HG03097 (cell line): ENCODE measurements at regions not wholly inside any gene's neighbourhood (a gene's known extent, or its start where the extent isn't known, plus 50 kb on each side); places are given as distances from the start of the nearest gene placed in this dataset.
"Not testable (repeated sequence)": the region's sequence is repeated elsewhere in the genome, so short reads cannot be mapped to it uniquely, and the experiment has no call there.

Source experiments
- ATAC-seq: cut with Tn5 transposase; IDR thresholded peaks from one replicate; pipeline ENCODE4 v1.9.1; 2021; ENCODE audit not compliant: unreplicated experiment, low FRiP score

DNA sequence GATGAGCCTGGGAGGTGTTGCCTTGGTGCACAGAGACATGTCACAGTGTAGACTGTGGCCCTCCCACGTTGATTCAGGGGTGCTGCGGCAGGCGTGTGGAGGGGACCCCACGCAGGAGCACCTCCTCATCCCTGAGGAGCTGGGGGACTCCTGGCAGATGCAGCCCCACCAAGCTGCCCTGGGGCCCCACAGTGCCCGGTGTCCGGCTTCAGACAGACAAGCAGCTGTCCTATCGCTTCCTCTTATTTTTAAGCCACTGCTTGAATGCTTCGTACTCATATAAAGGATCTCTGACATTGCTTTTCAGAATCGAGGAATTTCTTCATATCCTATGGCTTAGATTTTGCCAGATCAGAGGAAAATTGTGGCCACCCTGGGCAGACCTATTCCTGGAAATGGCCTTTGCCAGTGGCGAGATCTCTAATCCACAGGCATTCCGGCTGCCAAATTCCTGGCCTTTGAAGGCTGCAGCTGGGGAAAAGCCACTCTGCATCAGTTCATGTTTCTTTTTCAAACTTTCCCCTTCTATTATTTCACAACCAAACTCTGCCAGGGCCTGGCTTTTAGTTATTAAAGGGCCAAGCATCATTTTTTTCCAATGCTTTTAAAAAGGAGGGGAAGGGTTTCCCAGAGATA, 337.0 kb downstream of the THBS2 start:
- no peak for ATAC-seq

DNA sequence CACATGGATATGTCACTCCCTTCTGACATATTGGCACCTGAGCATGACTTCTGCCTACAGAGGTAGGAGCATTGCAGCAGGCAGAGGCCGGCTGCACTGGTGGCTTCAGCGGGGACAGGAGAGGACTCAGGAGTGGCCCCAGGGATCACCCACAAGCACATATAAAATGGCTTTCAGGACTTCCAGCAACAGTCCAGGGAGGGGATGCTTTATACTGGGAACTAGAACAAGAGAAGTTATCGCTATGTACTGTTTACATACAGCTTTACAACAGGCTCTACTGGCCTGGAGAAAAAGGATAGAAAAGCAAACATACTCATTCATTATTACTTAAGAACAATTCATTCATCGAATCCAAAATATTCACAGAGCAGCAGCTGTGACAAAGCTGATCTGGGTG, 337.8 kb downstream of the THBS2 start:
- ATAC-seq, result no peak

DNA sequence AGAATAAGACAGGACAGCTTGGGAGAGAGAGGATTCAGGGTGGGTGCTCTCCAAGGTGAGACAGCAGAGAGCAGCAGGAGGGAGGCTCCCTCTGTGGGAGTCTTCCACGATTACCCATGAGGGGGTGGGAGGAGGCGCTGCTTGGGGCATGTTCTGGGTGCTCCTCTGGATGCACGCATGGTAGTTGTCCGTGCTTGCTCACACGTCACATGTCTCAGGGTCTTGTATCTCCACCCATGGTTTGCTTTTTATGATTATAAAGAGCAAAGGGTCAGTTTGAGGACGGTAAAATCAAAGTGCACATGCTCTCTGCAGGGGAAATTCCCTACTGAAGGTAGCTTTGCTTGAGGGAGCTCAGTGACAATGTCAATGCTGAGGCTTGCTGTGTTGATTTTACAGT, 338.4 kb downstream of the THBS2 start:
- no peak for ATAC-seq

DNA sequence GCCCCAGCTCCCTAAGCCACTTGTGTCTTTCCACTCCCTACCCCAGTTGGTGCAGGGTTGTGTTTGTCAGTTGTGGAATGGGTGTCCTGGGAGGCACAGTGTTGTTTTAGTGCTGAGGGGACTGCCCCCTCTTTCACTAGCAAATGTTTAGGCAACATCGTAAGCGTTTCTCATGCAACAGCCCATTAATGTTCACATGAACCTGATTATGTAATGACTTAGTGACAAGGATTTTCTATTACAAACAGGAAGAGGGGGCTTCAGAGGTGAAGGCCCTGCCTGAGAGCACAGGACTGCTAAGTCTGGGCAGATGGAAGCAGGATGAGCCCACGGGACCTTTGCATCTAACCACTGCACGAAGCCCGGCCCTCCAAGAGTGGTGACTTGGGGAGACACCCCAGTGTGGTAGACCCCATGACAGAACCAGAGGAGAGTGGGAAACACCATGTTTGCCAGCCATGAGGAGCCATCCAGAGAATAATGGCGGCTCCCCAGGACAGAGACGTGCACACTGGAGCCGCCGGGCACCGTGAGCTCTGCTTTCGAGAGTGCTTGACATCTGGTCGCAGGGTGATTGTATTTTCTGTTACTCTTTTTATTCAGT, 339.7 kb downstream of the THBS2 start:
- ATAC-seq, result no peak

GRCh38 chr6:168913231-168913865, 340.3 kb downstream of the THBS2 start:
- ATAC-seq, result not testable (repeated sequence)

GRCh38 chr6:168909288-168909687, 344.4 kb downstream of the THBS2 start:
- ATAC-seq, result no peak

- no peak for ATAC-seq
Measured at GRCh38 chr6:168908887-168909286, 344.8 kb downstream of the THBS2 start.

GRCh38 chr6:168908166-168908565, 345.5 kb downstream of the THBS2 start:
- ATAC-seq, result no peak

GRCh38 chr6:168906391-168906790, 347.3 kb downstream of the THBS2 start:
- ATAC-seq, result no peak

- no peak for ATAC-seq
Measured at GRCh38 chr6:168905451-168906090, 348.1 kb downstream of the THBS2 start.

DNA sequence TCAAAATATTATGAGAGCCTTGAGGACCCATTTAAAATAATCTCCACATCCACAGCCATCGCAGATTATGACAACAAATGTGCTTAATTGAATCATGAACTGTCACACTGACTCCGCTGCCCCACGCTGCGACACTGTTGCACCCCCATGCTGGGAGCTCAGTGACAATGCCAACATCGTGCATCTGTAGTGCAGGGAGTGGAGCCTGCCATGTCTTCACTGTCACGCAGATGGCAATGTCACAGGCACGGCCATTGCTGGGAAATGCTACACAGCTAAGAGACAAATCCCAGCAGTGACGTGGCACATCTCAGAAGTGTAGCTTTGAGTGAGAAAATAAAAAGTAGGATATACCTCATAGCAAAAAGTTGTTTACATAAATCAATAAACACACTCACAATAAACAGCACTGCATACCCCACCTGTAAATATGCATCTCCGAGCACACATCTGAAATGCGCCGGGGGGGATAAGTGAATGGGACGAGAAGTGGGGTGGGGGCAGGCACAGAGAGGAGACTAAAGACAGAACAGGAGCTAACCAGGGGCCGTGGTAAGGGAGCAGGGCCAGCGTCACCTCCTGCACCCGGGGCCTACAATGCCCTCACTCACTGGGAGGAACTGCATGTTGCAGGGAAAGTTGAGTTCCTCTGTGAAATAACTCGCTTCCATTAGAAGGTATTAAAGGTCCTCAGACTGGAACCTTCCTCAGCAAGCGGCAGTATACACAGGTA, 349.9 kb downstream of the THBS2 start:
- no peak for ATAC-seq

DNA sequence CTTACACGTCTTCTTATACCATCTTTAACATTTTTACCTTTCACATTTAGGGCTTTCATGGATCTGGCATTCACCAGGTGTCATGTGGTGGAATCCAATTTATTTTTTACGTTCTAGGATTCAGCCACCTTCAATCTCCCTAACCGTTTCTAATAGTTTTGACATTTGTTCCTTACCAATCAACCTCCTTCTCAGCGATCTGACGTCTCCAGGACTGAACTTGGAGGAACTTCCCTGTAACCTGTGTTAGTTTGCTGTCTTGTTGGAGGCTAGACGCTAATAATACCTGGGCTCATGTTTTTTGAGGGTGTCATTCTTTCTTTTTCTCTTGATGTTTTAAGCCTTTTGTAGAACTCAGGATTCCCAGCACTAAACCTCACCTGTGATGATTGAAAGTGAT, 351.6 kb downstream of the THBS2 start:
- no peak for ATAC-seq

- ATAC-seq, result no peak
Measured at GRCh38 chr6:168901076-168901475, 352.6 kb downstream of the THBS2 start.

- no peak for ATAC-seq
Measured at GRCh38 chr6:168896321-168896720, 357.3 kb downstream of the THBS2 start.

GRCh38 chr6:168895102-168895812, 358.4 kb downstream of the THBS2 start:
- peak; percentile 97 for ATAC-seq

GRCh38 chr6:168892031-168892430, 361.6 kb downstream of the THBS2 start:
- ATAC-seq, result no peak

GRCh38 chr6:168890981-168891365, 362.7 kb downstream of the THBS2 start:
- ATAC-seq, result no peak

GRCh38 chr6:168890306-168890980, 363.2 kb downstream of the THBS2 start:
- no peak for ATAC-seq

GRCh38 chr6:168888786-168889345, 364.8 kb downstream of the THBS2 start:
- no peak for ATAC-seq

- no peak for ATAC-seq
Measured at GRCh38 chr6:168888102-168888501, 365.5 kb downstream of the THBS2 start.
